Liver (tissue), 8 donors: ENCODE measurements at regions not wholly inside any gene's neighbourhood (a gene's known extent, or its start where the extent isn't known, plus 50 kb on each side); places are given as distances from the start of the nearest gene placed in this dataset.

Experiments
- DNase-seq: peaks from one replicate; pipeline ENCODE4 v3.0.0-alpha.2; 2017; ENCODE audit warnings: low spot score
- H3K27ac ChIP-seq, 2 donors: one replicate each; pipeline ENCODE4 v1.7.0; 2013; ENCODE audit warnings: inconsistent platforms in 2 of 2, low read length in 2 of 2, control low read depth in 1 of 2, low read depth in 1 of 2, mild to moderate bottlenecking in 1 of 2
- H3K27me3 ChIP-seq, 4 donors: one replicate each; pipeline versions ENCODE4 v1.6.1 to v1.7.0; 2013; ENCODE audit warnings: low read length in 3 of 4, inconsistent platforms in 1 of 4, mild to moderate bottlenecking in 1 of 4, moderate library complexity in 1 of 4; ENCODE audit not compliant: control insufficient read depth in 4 of 4, insufficient read depth in 4 of 4
- H3K36me3 ChIP-seq, 4 donors: one replicate each; pipeline versions ENCODE4 v1.6.1 to v1.7.0; 2013; ENCODE audit warnings: low read length in 3 of 4, mild to moderate bottlenecking in 3 of 4, low read depth in 1 of 4, moderate library complexity in 1 of 4; ENCODE audit not compliant: control insufficient read depth in 4 of 4, insufficient read depth in 3 of 4
- H3K4me1 ChIP-seq, 4 donors: one replicate each; pipeline versions ENCODE4 v1.6.1 to v1.7.0; 2013; ENCODE audit warnings: low read length in 3 of 4, mild to moderate bottlenecking in 3 of 4, moderate library complexity in 1 of 4; ENCODE audit not compliant: control insufficient read depth in 4 of 4, insufficient read depth in 4 of 4
- H3K4me3 ChIP-seq, 3 donors: one replicate each; pipeline versions ENCODE4 v1.6.1 to v1.7.0; 2013; ENCODE audit warnings: low read length in 3 of 3, control low read depth in 1 of 3, low read depth in 1 of 3, mild to moderate bottlenecking in 1 of 3
- H3K9ac ChIP-seq, 2 donors: one replicate each; pipeline ENCODE4 v1.7.0; 2013; ENCODE audit warnings: low read length in 2 of 2, mild to moderate bottlenecking in 2 of 2, moderate library complexity in 2 of 2, control low read depth in 1 of 2, low read depth in 1 of 2
- H3K9me3 ChIP-seq, 4 donors: one replicate each; pipeline versions ENCODE4 v1.6.1 to v1.7.0; 2013; ENCODE audit warnings: low read length in 3 of 4; ENCODE audit not compliant: control insufficient read depth in 4 of 4
- ATF3 ChIP-seq: IDR thresholded peaks from 2 replicates; pipeline ENCODE4 v1.6.1; 2016; ENCODE audit warnings: antibody characterized with exemption
- CTCF ChIP-seq: fragments of 150-350 bp; IDR thresholded peaks from 2 replicates; pipeline ENCODE4 v1.5.1; 2017; ENCODE audit warnings: improper control_type of control experiment, low read depth, low read length; ENCODE audit not compliant: missing input control
- EGR1 ChIP-seq, 2 donors: IDR thresholded peaks; 2 replicates each; pipeline ENCODE4 v1.6.1; 2016 to 2018; ENCODE audit warnings: antibody characterized with exemption in 2 of 2, low read depth in 2 of 2
- FOXA1 ChIP-seq: IDR thresholded peaks from 2 replicates; pipeline ENCODE4 v1.6.1; 2016; ENCODE audit warnings: antibody characterized with exemption
- FOXA2 ChIP-seq: IDR thresholded peaks from 2 replicates; pipeline ENCODE4 v1.6.1; 2016; ENCODE audit warnings: antibody characterized with exemption
- GABPA ChIP-seq, 2 donors: IDR thresholded peaks in 1 of 2; conservative IDR thresholded peaks in 1 of 2; 2 replicates each; pipeline ENCODE4 v1.6.1; 2016; ENCODE audit warnings: antibody characterized with exemption in 2 of 2, mild to moderate bottlenecking in 1 of 2, moderate library complexity in 1 of 2
- HNF4A ChIP-seq, 2 donors: conservative IDR thresholded peaks; 2 replicates each; pipeline ENCODE4 v1.6.1; 2016; ENCODE audit warnings: antibody characterized with exemption in 2 of 2, mild to moderate bottlenecking in 2 of 2
- HNF4G ChIP-seq: IDR thresholded peaks from 2 replicates; pipeline ENCODE4 v1.6.1; 2016; ENCODE audit warnings: antibody characterized with exemption
- JUND ChIP-seq, 2 donors: IDR thresholded peaks; 2 replicates each; pipeline ENCODE4 v1.6.1; 2016; ENCODE audit warnings: antibody characterized with exemption in 2 of 2
- MAX ChIP-seq: IDR thresholded peaks from 2 replicates; pipeline ENCODE4 v1.6.1; 2016; ENCODE audit warnings: antibody characterized with exemption
- NR2F2 ChIP-seq: IDR thresholded peaks from 2 replicates; pipeline ENCODE4 v1.6.1; 2016; ENCODE audit warnings: antibody characterized with exemption
- RAD21 ChIP-seq, 2 donors: IDR thresholded peaks; 2 replicates each; pipeline ENCODE4 v1.6.1; 2016; ENCODE audit warnings: antibody characterized with exemption in 2 of 2, mild to moderate bottlenecking in 2 of 2
- REST ChIP-seq: IDR thresholded peaks from 2 replicates; pipeline ENCODE4 v1.6.1; 2016; ENCODE audit warnings: antibody characterized with exemption, mild to moderate bottlenecking
- RXRA ChIP-seq, 2 donors: IDR thresholded peaks; 2 replicates each; pipeline ENCODE4 v1.6.1; 2017 to 2018; ENCODE audit warnings: antibody characterized with exemption in 2 of 2, mild to moderate bottlenecking in 1 of 2
- SP1 ChIP-seq: IDR thresholded peaks from 2 replicates; pipeline ENCODE4 v1.6.1; 2018; ENCODE audit warnings: antibody characterized with exemption, mild to moderate bottlenecking
- TAF1 ChIP-seq: conservative IDR thresholded peaks from 2 replicates; pipeline ENCODE4 v1.6.1; 2016; ENCODE audit warnings: antibody characterized with exemption, mild to moderate bottlenecking
- YY1 ChIP-seq: IDR thresholded peaks from 2 replicates; pipeline ENCODE4 v1.6.1; 2016; ENCODE audit warnings: antibody characterized with exemption, mild to moderate bottlenecking
- ZBTB33 ChIP-seq: IDR thresholded peaks from 2 replicates; pipeline ENCODE4 v1.6.1; 2016; ENCODE audit warnings: antibody characterized with exemption
- WGBS: extraction: QIAGEN DNeasy Blood & Tissue Kit; methylation state at CpG from one replicate; pipeline ENCODE4 v1.1.7; 2013; 5-methylcytosine and 5-hydroxymethylcytosine counted together
- donor health status: healthy.
- donor health status: healthy.
- donor health status: healthy.
- donor health status: healthy.
- donor health status: healthy.

GRCh38 chr11:127710831-127711230, 710.3 kb upstream of the KIRREL3 start (continued):
- no peak for TF ChIP-seq MAX
- TF ChIP-seq ZBTB33 = no peak

- TF ChIP-seq YY1 (no peak), RAD21 (IDR thresholded peaks at IDR 0.05) (no peak), HNF4G (no peak), JUND (IDR thresholded peaks at IDR 0.05) (no peak), SP1 (no peak), EGR1 (IDR thresholded peaks at IDR 0.05; ENCODE audit: low read depth in 2 of 2) (no peak), FOXA2 (no peak), NR2F2 (no peak), MAX (no peak), RXRA (IDR thresholded peaks at IDR 0.05) (no peak), CTCF (no peak), GABPA (IDR thresholded peaks at IDR 0.05 in 1 of 2, conservative IDR thresholded peaks at IDR 0.05 in 1 of 2) (no peak), HNF4A (conservative IDR thresholded peaks at IDR 0.05) (no peak), ZBTB33 (no peak), FOXA1 (no peak), TAF1 (no peak), ATF3 (no peak), REST (no peak)
- H3K4me3 ChIP-seq = no peak overlapping the region
- H3K9me3 ChIP-seq = no peaks in the 10 kb centered on the region
- H3K36me3 ChIP-seq = no peaks in the 10 kb centered on the region
- 32% methylated on average over 3 of the region's 3 CpGs for WGBS
- no peak for DNase-seq
- no peak overlapping the region for H3K27ac ChIP-seq
- H3K9ac ChIP-seq = no peak overlapping the region
- H3K27me3 ChIP-seq = no peaks in the 10 kb centered on the region
- H3K4me1 ChIP-seq = no peaks in the 10 kb centered on the region
These were observed 709.4 kb upstream of the KIRREL3 start for GRCh38 chr11:127709960-127710359.
